ENCODE measurements at regions not wholly inside any gene's neighbourhood (a gene's known extent, or its start where the extent isn't known, plus 50 kb on each side); places are given as distances from the start of the nearest gene placed in this dataset.

- WGBS (ENCODE audit: low lambda C conversion rate, missing lambda C conversion rate), result 59% methylated on average over 2 of the region's 2 CpGs
- TF ChIP-seq CTCF (IDR thresholded peaks at IDR 0.05; ENCODE audit: poor library complexity) (no peak), EZH2phosphoT487 (IDR thresholded peaks at IDR 0.05; ENCODE audit: low read depth, severe bottlenecking, unreplicated experiment) (no peak), EZH2 (IDR thresholded peaks at IDR 0.05; ENCODE audit: borderline replicate concordance) (no peak)
Measured at GRCh38 chr13:89011615-89012014, 1340.4 kb downstream of the SLITRK5 start.

GRCh38 chr13:89027694-89028306 lies 1356.6 kb downstream of the SLITRK5 start:
- H3K79me2 ChIP-seq, result no peaks in the 10 kb centered on the region
- H3K4me3 ChIP-seq, result no peak overlapping the region
- no peaks in the 10 kb centered on the region for H3K4me1 ChIP-seq (ENCODE audit: insufficient read depth)
- no peak overlapping the region for H2AFZ ChIP-seq
- H3K27me3 ChIP-seq, result no peaks in the 10 kb centered on the region
- no peaks in the 10 kb centered on the region for H4K20me1 ChIP-seq (ENCODE audit: insufficient read depth, poor library complexity, severe bottlenecking)
- no peak overlapping the region for H3K4me2 ChIP-seq
- TF ChIP-seq CTCF (IDR thresholded peaks at IDR 0.05; ENCODE audit: poor library complexity), result no peak
- TF ChIP-seq EZH2phosphoT487 (IDR thresholded peaks at IDR 0.05; ENCODE audit: low read depth, severe bottlenecking, unreplicated experiment), result no peak
- no peak for TF ChIP-seq EZH2 (IDR thresholded peaks at IDR 0.05; ENCODE audit: borderline replicate concordance)
- no peak overlapping the region for H3K27ac ChIP-seq
- H3K9me3 ChIP-seq (ENCODE audit: low read depth), result no peaks in the 10 kb centered on the region
- 74% methylated on average over 3 of the region's 3 CpGs for WGBS (ENCODE audit: low lambda C conversion rate, missing lambda C conversion rate)
- no peaks in the 10 kb centered on the region for H3K9me2 ChIP-seq (replicated peaks; ENCODE audit: insufficient read depth)
- H3K36me3 ChIP-seq (replicated peaks; ENCODE audit: insufficient read depth, low read depth), result no peaks in the 10 kb centered on the region
- no peak for DNase-seq (ENCODE audit: low spot score)

More at GRCh38 chr13:89011615-89012014, 1340.4 kb downstream of the SLITRK5 start:
- Histone ChIP-seq H3K4me3 (no peak overlapping the region), H3K9me3 (ENCODE audit: low read depth) (no peaks in the 10 kb centered on the region), H3K4me2 (no peak overlapping the region), H3K4me1 (ENCODE audit: insufficient read depth) (no peaks in the 10 kb centered on the region), H3K79me2 (no peaks in the 10 kb centered on the region), H3K9me2 (replicated peaks; ENCODE audit: insufficient read depth) (no peaks in the 10 kb centered on the region), H2AFZ (no peak overlapping the region), H3K27me3 (no peaks in the 10 kb centered on the region), H3K27ac (no peak overlapping the region), H4K20me1 (ENCODE audit: insufficient read depth, poor library complexity, severe bottlenecking) (no peaks in the 10 kb centered on the region), H3K36me3 (replicated peaks; ENCODE audit: insufficient read depth, low read depth) (no peaks in the 10 kb centered on the region)
- no peak for DNase-seq (ENCODE audit: low spot score)

- Histone ChIP-seq H3K4me2 (no peak overlapping the region), H3K4me1 (ENCODE audit: insufficient read depth) (no peaks in the 10 kb centered on the region), H3K27me3 (no peaks in the 10 kb centered on the region), H3K79me2 (no peaks in the 10 kb centered on the region), H3K9me2 (replicated peaks; ENCODE audit: insufficient read depth) (no peaks in the 10 kb centered on the region), H3K4me3 (no peak overlapping the region), H3K27ac (no peak overlapping the region), H4K20me1 (ENCODE audit: insufficient read depth, poor library complexity, severe bottlenecking) (no peaks in the 10 kb centered on the region), H3K36me3 (replicated peaks; ENCODE audit: insufficient read depth, low read depth) (no peaks in the 10 kb centered on the region), H2AFZ (no peak overlapping the region), H3K9me3 (ENCODE audit: low read depth) (no peaks in the 10 kb centered on the region)
- TF ChIP-seq EZH2phosphoT487 (IDR thresholded peaks at IDR 0.05; ENCODE audit: low read depth, severe bottlenecking, unreplicated experiment) (no peak), EZH2 (IDR thresholded peaks at IDR 0.05; ENCODE audit: borderline replicate concordance) (no peak), CTCF (IDR thresholded peaks at IDR 0.05; ENCODE audit: poor library complexity) (no peak)
- 88% methylated on average over 2 of the region's 2 CpGs for WGBS (ENCODE audit: low lambda C conversion rate, missing lambda C conversion rate)
- DNase-seq (ENCODE audit: low spot score), result no peak
Measured at GRCh38 chr13:89029062-89029461, 1357.9 kb downstream of the SLITRK5 start.
